H9 (cell line): ENCODE measurements at regions not wholly inside any gene's neighbourhood (a gene's known extent, or its start where the extent isn't known, plus 50 kb on each side); places are given as distances from the start of the nearest gene placed in this dataset.

Experiments used
- DNase-seq: peaks from one replicate; pipeline ENCODE4 v3.0.0-alpha.2; 2017
- H2AFZ ChIP-seq: one replicate; pipeline ENCODE4 v1.6.1; 2013; ENCODE audit warnings: mild to moderate bottlenecking, low read length, control low read depth, moderate library complexity
- H2AK5ac ChIP-seq: 2 replicates; pipeline ENCODE4 v1.6.1; 2013; ENCODE audit warnings: low read length, control low read depth, mixed read lengths; ENCODE audit not compliant: insufficient read length
- H2BK120ac ChIP-seq: one replicate; pipeline ENCODE4 v1.6.1; 2013; ENCODE audit warnings: low read depth, mild to moderate bottlenecking, low read length, control low read depth, inconsistent platforms; ENCODE audit not compliant: poor library complexity, severe bottlenecking
- H2BK12ac ChIP-seq: 2 replicates; pipeline ENCODE4 v1.6.1; 2013; ENCODE audit warnings: low read length, control low read depth, mixed read lengths, low read depth; ENCODE audit not compliant: insufficient read length
- H2BK15ac ChIP-seq: 2 replicates; pipeline ENCODE4 v1.6.1; 2013; ENCODE audit warnings: low read depth, low read length, control low read depth
- H2BK20ac ChIP-seq: one replicate; pipeline ENCODE4 v1.6.1; 2013; ENCODE audit warnings: low read depth, mild to moderate bottlenecking, low read length, control low read depth, inconsistent platforms; ENCODE audit not compliant: poor library complexity, severe bottlenecking
- H2BK5ac ChIP-seq: 2 replicates; pipeline ENCODE4 v1.6.1; 2013; ENCODE audit warnings: low read length, control low read depth, mixed read lengths; ENCODE audit not compliant: insufficient read length
- H3K14ac ChIP-seq: 2 replicates; pipeline ENCODE4 v1.6.1; 2013; ENCODE audit warnings: low read length, control low read depth; ENCODE audit not compliant: insufficient read depth
- H3K18ac ChIP-seq: 2 replicates; pipeline ENCODE4 v1.6.1; 2013; ENCODE audit warnings: low read depth, mild to moderate bottlenecking, mixed read lengths, low read length, control low read depth; ENCODE audit not compliant: insufficient read length
- H3K23ac ChIP-seq: 2 replicates; pipeline ENCODE4 v1.6.1; 2013; ENCODE audit warnings: low read length, control low read depth, mixed read lengths, low read depth; ENCODE audit not compliant: insufficient read length
- H3K23me2 ChIP-seq: 2 replicates; pipeline ENCODE4 v1.6.1; 2013; ENCODE audit warnings: low read depth, mild to moderate bottlenecking, mixed read lengths, low read length, control low read depth; ENCODE audit not compliant: insufficient read length, poor library complexity, severe bottlenecking
- H3K27ac ChIP-seq: 2 replicates; pipeline ENCODE4 v1.5.1; 2013; ENCODE audit warnings: low read length, control low read depth, mixed read lengths, low read depth; ENCODE audit not compliant: insufficient read length
- H3K27me3 ChIP-seq: 2 replicates; pipeline ENCODE4 v1.6.1; 2013; ENCODE audit warnings: low read length, control low read depth, inconsistent platforms; ENCODE audit not compliant: insufficient read depth
- H3K4ac ChIP-seq: 2 replicates; pipeline ENCODE4 v1.6.1; 2013; ENCODE audit warnings: low read depth, mild to moderate bottlenecking, control low read depth, inconsistent platforms, low read length, moderate library complexity
- H3K4me1 ChIP-seq: 2 replicates; pipeline ENCODE4 v1.6.1; 2013; ENCODE audit warnings: low read length, control low read depth, inconsistent platforms; ENCODE audit not compliant: insufficient read depth
- H3K4me2 ChIP-seq: 2 replicates; pipeline ENCODE4 v1.6.1; 2013; ENCODE audit warnings: low read length, control low read depth, mixed read lengths; ENCODE audit not compliant: insufficient read length, insufficient read depth
- H3K56ac ChIP-seq: 2 replicates; pipeline ENCODE4 v1.6.1; 2013; ENCODE audit warnings: low read depth, mild to moderate bottlenecking, mixed read lengths, low read length, control low read depth; ENCODE audit not compliant: insufficient read length
- H3K79me1 ChIP-seq: 2 replicates; pipeline ENCODE4 v1.6.1; 2013; ENCODE audit warnings: low read depth, mild to moderate bottlenecking, moderate library complexity, low read length, control low read depth, inconsistent platforms; ENCODE audit not compliant: insufficient read depth, poor library complexity, severe bottlenecking
- H3K79me2 ChIP-seq: 2 replicates; pipeline ENCODE4 v1.6.1; 2013; ENCODE audit warnings: low read length, control low read depth, inconsistent platforms; ENCODE audit not compliant: insufficient read depth
- H3K9ac ChIP-seq: 2 replicates; pipeline ENCODE4 v1.6.1; 2013; ENCODE audit warnings: low read length, control low read depth, mixed read lengths; ENCODE audit not compliant: insufficient read length; ENCODE audit errors: extremely low read depth
- H3K9me3 ChIP-seq: one replicate; pipeline ENCODE4 v1.6.1; 2013; ENCODE audit warnings: low read depth, low read length, inconsistent platforms; ENCODE audit not compliant: control insufficient read depth
- H3T11ph ChIP-seq: one replicate; pipeline ENCODE4 v1.6.1; 2013; ENCODE audit warnings: mild to moderate bottlenecking, low read length, control low read depth, inconsistent platforms
- H4K20me1 ChIP-seq: one replicate; pipeline ENCODE4 v1.6.1; 2013; ENCODE audit not compliant: control insufficient read depth, insufficient read length, insufficient read depth
- H4K5ac ChIP-seq: 2 replicates; pipeline ENCODE4 v1.6.1; 2013; ENCODE audit warnings: low read depth, mild to moderate bottlenecking, mixed read lengths, low read length, control low read depth; ENCODE audit not compliant: insufficient read length
- H4K8ac ChIP-seq: replicated peaks from 2 replicates; pipeline ENCODE4 v1.6.1; 2013; ENCODE audit warnings: low read length, control low read depth, mixed read lengths, low read depth; ENCODE audit not compliant: insufficient read length
- H4K91ac ChIP-seq: 2 replicates; pipeline ENCODE4 v1.6.1; 2013; ENCODE audit warnings: low read depth, mild to moderate bottlenecking, moderate library complexity, mixed read lengths, low read length, control low read depth; ENCODE audit not compliant: insufficient read length
- H3K27ac Mint-ChIP-seq, 3 experiments: 2 replicates in 2 of 3; 3 replicates in 1 of 3; pipeline ENCODE4 v1.8.0; 2020 to 2021; ENCODE audit warnings: mixed read lengths in 3 of 3, mild to moderate bottlenecking in 1 of 3, moderate library complexity in 1 of 3
- H3K27me3 Mint-ChIP-seq: 2 replicates; pipeline ENCODE4 v1.8.0; 2021; ENCODE audit warnings: low read depth, mild to moderate bottlenecking, moderate library complexity, mixed read lengths
- H3K36me3 Mint-ChIP-seq, 3 experiments: 2 replicates in 2 of 3; 3 replicates in 1 of 3; pipeline ENCODE4 v1.8.0; 2020 to 2021; ENCODE audit warnings: low read depth in 3 of 3, mixed read lengths in 3 of 3; ENCODE audit not compliant: insufficient read depth in 1 of 3
- H3K4me1 Mint-ChIP-seq, 2 experiments: 2 replicates each; pipeline ENCODE4 v1.8.0; 2020; ENCODE audit warnings: mixed read lengths in 2 of 2
- H3K4me3 Mint-ChIP-seq, 2 experiments: 2 replicates in 1 of 2; 3 replicates in 1 of 2; pipeline ENCODE4 v1.8.0; 2020 to 2021; ENCODE audit warnings: mild to moderate bottlenecking in 2 of 2, mixed read lengths in 2 of 2, moderate library complexity in 1 of 2
- H3K9me3 Mint-ChIP-seq, 2 experiments: 2 replicates in 1 of 2; 3 replicates in 1 of 2; pipeline ENCODE4 v1.8.0; 2020; ENCODE audit warnings: mild to moderate bottlenecking in 2 of 2, mixed read lengths in 2 of 2, moderate library complexity in 1 of 2
- WGBS: extraction: QIAGEN DNeasy Blood & Tissue Kit; methylation state at CpG from one replicate; pipeline ENCODE4 v1.1.7; 2013; ENCODE audit warnings: missing lambda C conversion rate, low lambda C conversion rate, mixed read lengths; ENCODE audit not compliant: insufficient read length; ENCODE audit errors: extremely low coverage; 5-methylcytosine and 5-hydroxymethylcytosine counted together
- TF ChIP-seq, protein P1 (sequence below): fragments of 200-600 bp; sonication (generic); conservative IDR thresholded peaks from 3 replicates; pipeline ENCODE4 v1.8.0; 2021; ENCODE audit warnings: antibody characterized with exemption, mild to moderate bottlenecking

DNA sequence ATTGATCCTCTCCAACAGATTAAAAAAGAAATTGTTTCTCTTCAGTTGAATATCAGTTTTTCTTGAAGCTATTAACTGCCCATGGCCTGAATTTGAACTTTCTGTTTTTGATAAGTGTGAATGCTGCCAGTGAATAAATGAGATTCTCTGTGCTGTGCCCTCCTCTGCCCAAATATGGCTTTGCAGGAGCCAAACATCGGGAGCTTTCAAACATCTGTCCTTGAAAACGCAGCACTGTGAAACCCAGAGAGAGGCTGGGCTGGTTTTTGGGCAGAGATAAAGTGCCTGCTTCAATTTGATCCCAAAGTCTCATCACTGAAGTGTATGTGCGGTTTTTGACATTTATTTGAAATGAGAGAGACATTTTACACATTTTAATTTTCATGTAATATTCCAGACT lies 268.3 kb upstream of the SHH start:
- Histone ChIP-seq H3K23ac (no peak overlapping the region), H4K91ac (no peak overlapping the region), H2BK5ac (no peak overlapping the region), H3K18ac (no peak overlapping the region), H3K9me3 (no peaks in the 10 kb centered on the region), H2AFZ (no peak overlapping the region), H2BK120ac (no peak overlapping the region), H3K9ac (no peak overlapping the region), H4K20me1 (no peaks in the 10 kb centered on the region), H3K23me2 (no peaks in the 10 kb centered on the region), H2AK5ac (no peak overlapping the region), H3K4me2 (no peak overlapping the region), H3K56ac (no peak overlapping the region), H3K4ac (no peak overlapping the region), H4K8ac (no peak overlapping the region), H2BK15ac (no peak overlapping the region), H2BK12ac (no peak overlapping the region), H3K27ac (no peak overlapping the region), H3K79me2 (no peaks in the 10 kb centered on the region), H2BK20ac (no peak overlapping the region), H3T11ph (no peak overlapping the region), H4K5ac (no peak overlapping the region), H3K79me1 (no peaks in the 10 kb centered on the region), H3K27me3 (no peaks in the 10 kb centered on the region), H3K4me1 (no peaks in the 10 kb centered on the region), H3K14ac (no peak overlapping the region)
- DNase-seq, result no peak
- WGBS, result no CpG with 5 or more reads among the region's 3 CpGs
- Mint-ChIP-seq H3K4me1 (peaks cover 0 to 3% of the 10 kb centered on the region in 2 experiments; a peak in 1 of 4 replicates), H3K9me3 (peaks cover 0 to 6% of the 10 kb centered on the region in 2 experiments; a peak in 4 of 5 replicates), H3K4me3 (no peak overlapping the region), H3K36me3 (no peaks in the 10 kb centered on the region), H3K27me3 (peaks cover 4% of the 10 kb centered on the region), H3K27ac (no peak overlapping the region)
- TF ChIP-seq, protein P1, sequence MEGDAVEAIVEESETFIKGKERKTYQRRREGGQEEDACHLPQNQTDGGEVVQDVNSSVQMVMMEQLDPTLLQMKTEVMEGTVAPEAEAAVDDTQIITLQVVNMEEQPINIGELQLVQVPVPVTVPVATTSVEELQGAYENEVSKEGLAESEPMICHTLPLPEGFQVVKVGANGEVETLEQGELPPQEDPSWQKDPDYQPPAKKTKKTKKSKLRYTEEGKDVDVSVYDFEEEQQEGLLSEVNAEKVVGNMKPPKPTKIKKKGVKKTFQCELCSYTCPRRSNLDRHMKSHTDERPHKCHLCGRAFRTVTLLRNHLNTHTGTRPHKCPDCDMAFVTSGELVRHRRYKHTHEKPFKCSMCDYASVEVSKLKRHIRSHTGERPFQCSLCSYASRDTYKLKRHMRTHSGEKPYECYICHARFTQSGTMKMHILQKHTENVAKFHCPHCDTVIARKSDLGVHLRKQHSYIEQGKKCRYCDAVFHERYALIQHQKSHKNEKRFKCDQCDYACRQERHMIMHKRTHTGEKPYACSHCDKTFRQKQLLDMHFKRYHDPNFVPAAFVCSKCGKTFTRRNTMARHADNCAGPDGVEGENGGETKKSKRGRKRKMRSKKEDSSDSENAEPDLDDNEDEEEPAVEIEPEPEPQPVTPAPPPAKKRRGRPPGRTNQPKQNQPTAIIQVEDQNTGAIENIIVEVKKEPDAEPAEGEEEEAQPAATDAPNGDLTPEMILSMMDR, result no peak
